Heart left ventricle (tissue), 13 donors: ENCODE measurements at regions not wholly inside any gene's neighbourhood (a gene's known extent, or its start where the extent isn't known, plus 50 kb on each side); places are given as distances from the start of the nearest gene placed in this dataset.

ENCODE experiments used
- CTCF ChIP-seq, 12 donors: fragments of 200-600 bp; sonication (generic) in 4 of 12; IDR thresholded peaks; one replicate each; pipeline versions ENCODE4 v1.5.0 to v1.8.0; 2018 to 2022; ENCODE audit warnings: antibody characterized with exemption in 12 of 12, mild to moderate bottlenecking in 5 of 12
- POLR2A ChIP-seq, 2 donors: fragments of 450-650 bp; IDR thresholded peaks; one replicate each; pipeline ENCODE4 v1.6.1; 2017; ENCODE audit warnings: antibody characterized with exemption in 2 of 2, mild to moderate bottlenecking in 2 of 2, moderate library complexity in 2 of 2
- donor health status: ischemic (EF 13 %, LVEDD 7.1; RV severe dilation, severe dysfunction).
- donor health status: DM: no; HTN: yes; CAD: no.
- donor health status: DM: no; HTN: no; CAD: no.
- donor health status: ischemic (EF 25% LVEDD 6.9; RV normal size, moderate dysfunction).
- donor health status: ischemic (EF 25% LVEDD 5.7; RV mildly dilated, moderate dysfunction).
- donor health status: ischemic (EF 35%, LVEDD 5.7; RV mildly dilated, moderate dysfunction).
- donor health status: nonischemic (EF 11% LVEDD 7.7; RV severe dilation, severe dysfunction).
- donor health status: DM: yes; HTN: yes; CAD: no.
- donor health status: PGD.
- donor health status: ischemic (EF 29% LVEDD 5.4; RV normal size, mild dysfunction).
- donor health status: nonischemic (EF 23%, LVEDD 6.1; RV moderate dilation, normal function).

DNA sequence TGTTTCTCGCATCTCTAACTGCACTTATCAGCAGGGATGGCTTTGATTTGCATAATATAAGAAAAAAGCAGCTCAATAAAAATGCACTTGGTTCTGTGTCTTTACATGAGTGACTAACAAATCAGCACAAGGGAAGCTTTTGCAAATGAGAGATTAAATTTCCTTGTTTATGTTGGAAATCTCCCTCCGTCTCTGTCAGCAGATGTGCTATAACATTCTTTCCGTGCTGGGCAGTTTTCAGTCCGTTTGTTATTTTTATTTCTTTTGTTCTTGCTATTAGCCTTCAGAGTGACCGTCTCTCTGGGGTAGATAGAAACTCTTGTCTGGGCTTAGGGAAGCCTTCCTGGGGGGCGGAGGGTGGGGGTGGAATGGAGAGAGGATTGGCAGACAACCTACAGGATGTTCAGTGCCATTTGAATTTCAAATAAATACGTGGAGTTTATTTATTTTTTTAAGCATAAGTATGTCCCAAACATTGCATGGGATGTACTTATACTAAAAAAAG is 96.0 kb downstream of the GATA3 start:
- TF ChIP-seq CTCF (IDR thresholded peaks at IDR 0.05) (no peak), POLR2A (IDR thresholded peaks at IDR 0.05) (no peak)
